ENCODE measurements at regions not wholly inside any gene's neighbourhood (a gene's known extent, or its start where the extent isn't known, plus 50 kb on each side); places are given as distances from the start of the nearest gene placed in this dataset.

- TF ChIP-seq CTCF (IDR thresholded peaks at IDR 0.05) (no peak), POLR2A (IDR thresholded peaks at IDR 0.05) (no peak), EP300 (IDR thresholded peaks at IDR 0.05) (no peak), POLR2AphosphoS5 (IDR thresholded peaks at IDR 0.05) (no peak)
Measured at GRCh38 chr5:31131381-31131891, 62.0 kb upstream of the CDH6 start.
